Left ventricle myocardium inferior (tissue), 1 donor: ENCODE measurements at regions not wholly inside any gene's neighbourhood (a gene's known extent, or its start where the extent isn't known, plus 50 kb on each side); places are given as distances from the start of the nearest gene placed in this dataset.

Source experiments
- DNase-seq: peaks from one replicate; pipeline ENCODE4 v3.0.0-alpha.2; 2020
- H3K27ac ChIP-seq: fragments of 200-600 bp; replicated peaks from 2 replicates; pipeline ENCODE4 v1.8.0; 2021
- H3K27me3 ChIP-seq: fragments of 200-600 bp; 2 replicates; pipeline ENCODE4 v1.8.0; 2021; ENCODE audit warnings: low read depth
- H3K36me3 ChIP-seq: fragments of 200-600 bp; 2 replicates; pipeline ENCODE4 v1.8.0; 2021
- H3K4me1 ChIP-seq: fragments of 200-600 bp; 2 replicates; pipeline ENCODE4 v1.8.0; 2021
- H3K4me3 ChIP-seq: fragments of 200-600 bp; 2 replicates; pipeline ENCODE4 v1.8.0; 2021; ENCODE audit warnings: mild to moderate bottlenecking, moderate library complexity
- H3K9me3 ChIP-seq: fragments of 200-600 bp; replicated peaks from 2 replicates; pipeline ENCODE4 v1.8.0; 2021
- intact Hi-C: fragments of 100-400 bp; cut with micrococcal nuclease; formaldehyde crosslinking; loops from one replicate; pipeline ENCODE4 v1.11.0; 2022
- TF ChIP-seq, protein P1 (sequence below): fragments of 200-600 bp; IDR thresholded peaks from 2 replicates; pipeline ENCODE4 v1.8.0; 2021; ENCODE audit warnings: antibody characterized with exemption, mild to moderate bottlenecking, borderline replicate concordance
- donor health status: DM: no; HTN: yes; CAD: no; lungs with severe emphysema.

DNA sequence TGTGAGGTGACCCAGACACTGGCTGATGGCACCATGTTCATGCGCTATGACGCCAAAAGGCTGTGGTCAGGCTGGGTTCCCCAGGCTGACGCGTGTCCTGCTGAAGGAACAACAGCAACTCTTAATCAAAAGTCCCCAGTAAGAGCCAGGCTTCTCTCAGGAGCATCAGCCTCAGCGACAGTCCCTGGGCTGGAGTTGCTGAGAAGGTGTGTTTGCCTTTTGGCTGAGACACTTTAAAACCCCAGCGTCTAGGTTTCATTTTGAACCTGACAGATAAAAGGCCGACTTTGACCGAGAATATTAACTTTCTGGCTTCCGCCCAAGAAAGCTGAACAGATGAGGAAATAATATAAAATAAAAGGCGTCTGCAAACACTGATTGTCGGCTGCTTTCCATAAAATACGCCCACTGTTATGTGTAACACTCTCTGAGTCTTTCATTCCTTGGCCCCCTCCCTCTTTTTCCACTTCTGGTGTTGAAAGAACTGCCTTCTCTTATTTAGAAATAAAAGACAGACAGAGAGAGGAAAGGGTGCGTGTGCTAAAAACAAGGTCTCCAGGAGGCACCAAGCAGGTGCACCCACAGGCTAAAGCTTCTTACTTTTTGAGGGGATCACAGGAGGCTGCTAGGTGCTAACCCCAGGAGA is 373.6 kb downstream of the MID1IP1 start:
- DNase-seq: no peak
- no peaks in the 10 kb centered on the region for H3K9me3 ChIP-seq
- H3K27ac ChIP-seq: no peak overlapping the region
- H3K27me3 ChIP-seq: no peaks in the 10 kb centered on the region
- TF ChIP-seq, protein P1, sequence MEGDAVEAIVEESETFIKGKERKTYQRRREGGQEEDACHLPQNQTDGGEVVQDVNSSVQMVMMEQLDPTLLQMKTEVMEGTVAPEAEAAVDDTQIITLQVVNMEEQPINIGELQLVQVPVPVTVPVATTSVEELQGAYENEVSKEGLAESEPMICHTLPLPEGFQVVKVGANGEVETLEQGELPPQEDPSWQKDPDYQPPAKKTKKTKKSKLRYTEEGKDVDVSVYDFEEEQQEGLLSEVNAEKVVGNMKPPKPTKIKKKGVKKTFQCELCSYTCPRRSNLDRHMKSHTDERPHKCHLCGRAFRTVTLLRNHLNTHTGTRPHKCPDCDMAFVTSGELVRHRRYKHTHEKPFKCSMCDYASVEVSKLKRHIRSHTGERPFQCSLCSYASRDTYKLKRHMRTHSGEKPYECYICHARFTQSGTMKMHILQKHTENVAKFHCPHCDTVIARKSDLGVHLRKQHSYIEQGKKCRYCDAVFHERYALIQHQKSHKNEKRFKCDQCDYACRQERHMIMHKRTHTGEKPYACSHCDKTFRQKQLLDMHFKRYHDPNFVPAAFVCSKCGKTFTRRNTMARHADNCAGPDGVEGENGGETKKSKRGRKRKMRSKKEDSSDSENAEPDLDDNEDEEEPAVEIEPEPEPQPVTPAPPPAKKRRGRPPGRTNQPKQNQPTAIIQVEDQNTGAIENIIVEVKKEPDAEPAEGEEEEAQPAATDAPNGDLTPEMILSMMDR: no peak
- H3K36me3 ChIP-seq: no peaks in the 10 kb centered on the region
- no peaks in the 10 kb centered on the region for H3K4me1 ChIP-seq
- intact Hi-C loops: no loop called here
- H3K4me3 ChIP-seq: no peak overlapping the region

DNA sequence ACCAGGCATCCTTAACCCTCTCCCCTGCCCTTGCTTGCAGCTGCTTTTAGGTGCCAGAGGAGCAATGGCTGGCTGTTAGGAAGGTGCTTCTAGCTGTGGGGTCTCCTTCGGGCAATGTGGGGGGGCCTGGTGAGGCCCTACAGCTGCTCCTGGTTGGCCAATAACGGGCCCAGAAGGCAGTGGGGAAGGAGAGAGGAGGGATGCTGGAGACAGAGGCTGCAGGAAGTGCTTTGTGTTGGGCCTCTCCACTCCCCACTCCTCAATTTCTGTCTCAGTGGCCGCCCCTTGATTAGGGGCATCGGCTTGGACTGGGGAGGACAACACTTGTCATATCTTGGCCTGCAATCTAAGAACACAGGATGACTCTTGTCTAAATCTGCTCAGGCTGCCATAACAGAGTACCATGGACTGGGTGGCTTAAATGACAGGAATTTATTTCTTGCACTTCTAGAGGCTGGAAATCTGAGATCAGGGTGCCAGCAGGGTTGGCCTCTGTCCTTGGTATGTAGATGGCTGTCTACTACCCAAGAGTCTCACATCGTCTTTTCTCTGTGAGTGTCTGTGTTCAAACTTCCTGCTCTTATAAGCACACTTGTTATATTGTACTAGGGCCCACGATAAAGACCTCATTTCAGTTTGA is 374.3 kb downstream of the MID1IP1 start:
- no peak overlapping the region for H3K27ac ChIP-seq

DNA sequence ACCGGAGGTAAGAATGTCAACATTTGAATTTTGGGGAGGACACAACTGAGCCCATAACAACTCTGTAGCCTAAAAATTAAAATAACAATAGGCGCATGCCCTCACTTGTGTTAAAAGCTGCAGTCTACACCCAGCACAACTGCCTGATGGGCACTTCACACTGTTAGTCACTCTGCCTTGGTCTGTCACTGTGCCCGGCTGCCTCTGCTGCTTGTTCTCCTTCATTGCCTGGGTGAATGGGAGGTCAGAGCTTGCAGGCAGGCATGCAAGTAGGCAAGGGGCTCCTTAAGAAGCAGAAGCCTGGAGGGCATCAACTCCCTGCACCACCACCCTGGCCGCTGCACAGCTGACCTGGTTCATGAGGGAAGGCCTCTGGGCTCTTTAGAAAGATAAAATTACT is 374.8 kb downstream of the MID1IP1 start:
- no peak for DNase-seq
- Histone ChIP-seq H3K27me3 (no peaks in the 10 kb centered on the region), H3K4me3 (no peak overlapping the region), H3K9me3 (no peaks in the 10 kb centered on the region), H3K27ac (no peak overlapping the region), H3K36me3 (no peaks in the 10 kb centered on the region), H3K4me1 (no peaks in the 10 kb centered on the region)
- intact Hi-C loops: no loop called here
- TF ChIP-seq, protein P1: no peak

More for the DNA sequence above, 374.3 kb downstream of the MID1IP1 start:
- Histone ChIP-seq H3K27me3 (no peaks in the 10 kb centered on the region), H3K9me3 (no peaks in the 10 kb centered on the region), H3K36me3 (no peaks in the 10 kb centered on the region), H3K4me1 (no peaks in the 10 kb centered on the region), H3K4me3 (no peak overlapping the region)
- TF ChIP-seq, protein P1: no peak
- intact Hi-C loops: no loop called here
- no peak for DNase-seq

DNA sequence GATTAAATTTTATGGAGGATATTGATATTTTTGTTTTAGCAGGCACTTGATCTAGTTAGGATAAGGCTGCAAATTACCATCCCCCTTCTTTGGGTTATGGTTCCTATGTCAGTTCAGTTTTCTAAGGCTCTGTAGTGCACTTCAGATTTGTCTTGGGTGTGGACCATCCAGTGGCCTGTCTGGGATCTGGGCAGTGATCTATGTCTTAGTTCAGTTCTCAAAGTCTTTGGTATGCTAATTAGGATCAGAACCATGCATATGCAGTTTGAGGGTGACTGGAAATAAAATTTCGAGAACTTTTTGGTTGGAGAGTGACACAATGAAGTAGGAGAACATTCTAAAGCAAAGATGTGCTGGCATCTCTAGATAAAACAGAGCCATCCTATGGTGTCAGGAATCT is 388.2 kb downstream of the MID1IP1 start:
- H3K27ac ChIP-seq: no peak overlapping the region
- H3K4me3 ChIP-seq: no peak overlapping the region
- H3K27me3 ChIP-seq: no peaks in the 10 kb centered on the region
- DNase-seq: no peak
- no peaks in the 10 kb centered on the region for H3K4me1 ChIP-seq
- no peaks in the 10 kb centered on the region for H3K9me3 ChIP-seq
- no peaks in the 10 kb centered on the region for H3K36me3 ChIP-seq
- intact Hi-C loops: no loop called here
- TF ChIP-seq, protein P1: no peak

DNA sequence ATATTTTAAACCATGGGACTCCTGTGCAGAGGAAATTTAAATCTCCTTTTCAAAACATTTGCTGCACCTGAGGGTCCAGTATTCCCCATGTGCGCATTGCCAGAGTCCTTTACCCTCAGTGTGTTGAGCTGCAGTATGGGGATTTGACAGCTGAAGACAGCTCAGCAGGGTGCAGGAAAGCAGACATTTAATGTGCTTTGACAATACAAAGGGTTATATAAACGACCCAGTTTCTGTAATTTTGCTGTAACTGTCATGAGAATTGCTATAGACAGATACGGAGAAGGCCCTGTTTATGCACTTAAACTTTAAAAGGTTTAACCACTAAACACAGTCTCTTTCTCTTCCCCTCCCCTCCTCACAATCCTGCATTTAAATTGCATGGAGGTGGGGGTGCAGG is 393.4 kb downstream of the MID1IP1 start:
- TF ChIP-seq, protein P1: no peak
- no peaks in the 10 kb centered on the region for H3K27me3 ChIP-seq

More for the DNA sequence above, 393.4 kb downstream of the MID1IP1 start:
- no peak overlapping the region for H3K4me3 ChIP-seq
- no peak for DNase-seq
- H3K27ac ChIP-seq: no peak overlapping the region
- H3K4me1 ChIP-seq: no peaks in the 10 kb centered on the region
- no peaks in the 10 kb centered on the region for H3K9me3 ChIP-seq
- intact Hi-C loops: no loop called here
- no peaks in the 10 kb centered on the region for H3K36me3 ChIP-seq
